SK-N-SH (cell line): ENCODE measurements at regions not wholly inside any gene's neighbourhood (a gene's known extent, or its start where the extent isn't known, plus 50 kb on each side); places are given as distances from the start of the nearest gene placed in this dataset.

Experiments used
- CTCF ChIA-PET: fragments of 300-600, 350-600 bp; formaldehyde crosslinking; extraction: SDS; loops from one replicate; lab custom pipeline; 2021; lab: Yijun Ruan, JAX
- POLR2A ChIA-PET: fragments of 350-600 bp; sonication (Branson Sonifier 250); formaldehyde crosslinking; extraction: SDS; loops from one replicate; lab custom pipeline; 2020; ENCODE audit warnings: antibody characterized with exemption, inconsistent platforms; lab: Yijun Ruan, JAX
- DNase-seq: peaks from one replicate; pipeline ENCODE4 v3.0.0; 2012
- H2AFZ ChIP-seq: fragments of 200-600 bp; sonication (generic); 2 replicates; pipeline ENCODE4 v1.8.1; 2016; ENCODE audit warnings: antibody characterized with exemption, mild to moderate bottlenecking, low read depth
- H3F3A ChIP-seq: fragments of 200-600 bp; sonication (generic); replicated peaks from 2 replicates; pipeline ENCODE3; 2016; ENCODE audit warnings: antibody characterized with exemption, mild to moderate bottlenecking; ENCODE audit not compliant: insufficient read depth
- H3K27ac ChIP-seq, 2 experiments: fragments of 200-500 bp in 1 of 2; fragments of 200-600 bp in 1 of 2; sonication (Bioruptor generic) in 1 of 2; sonication (generic), shearing (Covaris generic) in 1 of 2; 2 replicates each; pipeline versions ENCODE4 v1.5.1 to v1.6.1; 2014 to 2016; ENCODE audit warnings: low read depth in 2 of 2, inconsistent platforms in 1 of 2, low read length in 1 of 2, mild to moderate bottlenecking in 1 of 2, mixed read lengths in 1 of 2
- H3K27me3 ChIP-seq: fragments of 200-600 bp; sonication (generic), shearing (Covaris generic); 2 replicates; pipeline ENCODE4 v1.6.1; 2016; ENCODE audit warnings: mixed run types; ENCODE audit not compliant: insufficient read depth
- H3K36me3 ChIP-seq, 2 experiments: fragments of 200-500 bp in 1 of 2; fragments of 200-600 bp in 1 of 2; sonication (Bioruptor generic) in 1 of 2; sonication (generic) in 1 of 2; replicated peaks in 1 of 2; 2 replicates each; pipeline versions ENCODE3 to v1.5.1; 2014 to 2016; ENCODE audit warnings: low read length in 1 of 2, mild to moderate bottlenecking in 1 of 2; ENCODE audit not compliant: insufficient read depth in 2 of 2, control insufficient read depth in 1 of 2
- H3K4me1 ChIP-seq, 2 experiments: fragments of 200-500 bp in 1 of 2; fragments of 200-600 bp in 1 of 2; sonication (Bioruptor generic) in 1 of 2; sonication (generic), shearing (Covaris generic) in 1 of 2; 2 replicates each; pipeline versions ENCODE4 v1.5.1 to v1.6.1; 2014 to 2016; ENCODE audit warnings: low read depth in 1 of 2, low read length in 1 of 2, mixed run types in 1 of 2; ENCODE audit not compliant: insufficient read depth in 2 of 2, control insufficient read depth in 1 of 2
- H3K4me2 ChIP-seq: fragments of 200-600 bp; sonication (generic), shearing (Covaris generic); 2 replicates; pipeline ENCODE4 v1.6.1; 2017; ENCODE audit warnings: mixed run types
- H3K4me3 ChIP-seq, 2 experiments: fragments of 200-500 bp in 1 of 2; fragments of 200-600 bp in 1 of 2; sonication (Bioruptor generic) in 1 of 2; sonication (generic), shearing (Covaris generic) in 1 of 2; 2 replicates each; pipeline versions ENCODE4 v1.5.1 to v1.8.1; 2014 to 2016; ENCODE audit warnings: low read depth in 2 of 2, inconsistent platforms in 1 of 2, low read length in 1 of 2, mild to moderate bottlenecking in 1 of 2, mixed read lengths in 1 of 2, moderate library complexity in 1 of 2
- H3K79me2 ChIP-seq: fragments of 200-600 bp; sonication (generic); 2 replicates; pipeline ENCODE4 v1.8.1; 2017; ENCODE audit warnings: mild to moderate bottlenecking; ENCODE audit not compliant: insufficient read depth
- H3K9ac ChIP-seq: fragments of 200-600 bp; sonication (generic); 2 replicates; pipeline ENCODE4 v1.6.1; 2017; ENCODE audit warnings: mixed run types
- H3K9me2 ChIP-seq: fragments of 200-600 bp; sonication (generic); 2 replicates; pipeline ENCODE4 v1.6.1; 2017; ENCODE audit warnings: mixed run types
- H3K9me3 ChIP-seq: fragments of 200-600 bp; sonication (generic); 2 replicates; pipeline ENCODE4 v1.6.1; 2017; ENCODE audit warnings: mixed run types, mild to moderate bottlenecking, moderate library complexity
- H4K20me1 ChIP-seq: fragments of 200-600 bp; sonication (generic); 2 replicates; pipeline ENCODE4 v1.6.1; 2017; ENCODE audit warnings: mild to moderate bottlenecking, mixed run types; ENCODE audit not compliant: insufficient read depth
- CHD2 ChIP-seq: fragments of 150-350 bp; IDR thresholded peaks from 2 replicates; pipeline ENCODE4 v1.6.1; 2018; ENCODE audit warnings: low read length; ENCODE audit not compliant: partially characterized antibody
- CTCF ChIP-seq: fragments of 200-600 bp; sonication (generic); IDR thresholded peaks from 2 replicates; pipeline ENCODE4 v1.6.1; 2017; ENCODE audit warnings: antibody characterized with exemption, mild to moderate bottlenecking, moderate library complexity
- ELF1 ChIP-seq: IDR thresholded peaks from 2 replicates; pipeline ENCODE4 v1.4.0; 2012
- EP300 ChIP-seq, 2 experiments: IDR thresholded peaks; 2 replicates each; pipeline versions ENCODE4 v1.4.0 to v1.6.1; 2012; ENCODE audit warnings: borderline replicate concordance in 1 of 2, low read depth in 1 of 2, low read length in 1 of 2
- EZH2phosphoT487 ChIP-seq: fragments of 200-600 bp; sonication (generic); IDR thresholded peaks from 2 replicates; pipeline ENCODE4 v1.6.1; 2017; ENCODE audit warnings: low read depth, mixed run types, mild to moderate bottlenecking, antibody characterized with exemption, moderate library complexity, borderline replicate concordance
- FOXJ3 ChIP-seq: sonication (generic); formaldehyde crosslinking; IDR thresholded peaks from 2 replicates; pipeline ENCODE4 v1.5.1; 2020; ENCODE audit warnings: mild to moderate bottlenecking, missing genetic modification reagents
- FOXM1 ChIP-seq: IDR thresholded peaks from 2 replicates; pipeline ENCODE4 v1.4.0; 2012; ENCODE audit warnings: low read depth, mild to moderate bottlenecking
- GATA2 ChIP-seq: sonication (generic); formaldehyde crosslinking; IDR thresholded peaks from 2 replicates; pipeline ENCODE4 v1.5.0; 2020; ENCODE audit warnings: mild to moderate bottlenecking, missing genetic modification reagents
- MEF2A ChIP-seq: IDR thresholded peaks from 2 replicates; pipeline ENCODE4 v1.4.0; 2012; ENCODE audit warnings: low read depth, borderline replicate concordance
- NFIC ChIP-seq: IDR thresholded peaks from 2 replicates; pipeline ENCODE4 v1.4.0; 2012; ENCODE audit warnings: borderline replicate concordance
- NRF1 ChIP-seq: IDR thresholded peaks from 2 replicates; pipeline ENCODE4 v1.6.1; 2012; ENCODE audit warnings: low read depth, mild to moderate bottlenecking, low read length
- RCOR1 ChIP-seq: fragments of 150-350 bp; IDR thresholded peaks from 2 replicates; pipeline ENCODE4 v1.6.1; 2017; ENCODE audit warnings: antibody characterized with exemption, low read length
- REST ChIP-seq: IDR thresholded peaks from 2 replicates; pipeline ENCODE4 v1.6.1; 2012; ENCODE audit warnings: mild to moderate bottlenecking, low read depth, low read length, moderate library complexity
- SIN3A ChIP-seq: IDR thresholded peaks from 2 replicates; pipeline ENCODE4 v1.6.1; 2012; ENCODE audit warnings: low read depth, mild to moderate bottlenecking, low read length, moderate library complexity, borderline replicate concordance
- SMC3 ChIP-seq: IDR thresholded peaks from 2 replicates; pipeline ENCODE4 v1.6.1; 2012; ENCODE audit warnings: low read depth, low read length, improper control_type of control experiment
- ZBTB33 ChIP-seq: IDR thresholded peaks from 2 replicates; pipeline ENCODE4 v1.4.0; 2012; ENCODE audit warnings: low read depth, borderline replicate concordance
- WGBS: methylation state at CpG from one replicate; pipeline ENCODE4 v1.1.6; 2017; ENCODE audit warnings: low lambda C conversion rate; 5-methylcytosine and 5-hydroxymethylcytosine counted together

GRCh38 chr20:8943631-8944030, 125.3 kb upstream of the PLCB4 start:
- H3K79me2 ChIP-seq, result no peaks in the 10 kb centered on the region
- TF ChIP-seq RCOR1 (no peak), ELF1 (no peak)
- TF ChIP-seq, all 33 proteins: peak for 0
- H3K36me3 ChIP-seq, result no peaks in the 10 kb centered on the region
- no peaks in the 10 kb centered on the region for H3K9me2 ChIP-seq
- DNase-seq, result no peak
- H3F3A ChIP-seq, result no peaks in the 10 kb centered on the region
- ChIA-PET POLR2A (no interaction called here), CTCF (no interaction called here)
- no peaks in the 10 kb centered on the region for H3K4me1 ChIP-seq
- no peak overlapping the region for H2AFZ ChIP-seq
- H3K4me3 ChIP-seq, result no peak overlapping the region
- no peak overlapping the region for H3K9ac ChIP-seq
- H3K27me3 ChIP-seq, result no peaks in the 10 kb centered on the region
- H3K9me3 ChIP-seq, result no peaks in the 10 kb centered on the region
- no peak overlapping the region for H3K27ac ChIP-seq
- no peaks in the 10 kb centered on the region for H4K20me1 ChIP-seq
- no peak overlapping the region for H3K4me2 ChIP-seq

- Histone ChIP-seq H3F3A (no peaks in the 10 kb centered on the region), H2AFZ (no peak overlapping the region), H3K9me3 (no peaks in the 10 kb centered on the region), H4K20me1 (no peaks in the 10 kb centered on the region), H3K27ac (no peak overlapping the region), H3K27me3 (no peaks in the 10 kb centered on the region), H3K9me2 (no peaks in the 10 kb centered on the region), H3K36me3 (no peaks in the 10 kb centered on the region), H3K4me2 (no peak overlapping the region), H3K79me2 (no peaks in the 10 kb centered on the region), H3K4me1 (no peaks in the 10 kb centered on the region), H3K4me3 (no peak overlapping the region), H3K9ac (no peak overlapping the region)
- 68% methylated on average over 6 of the region's 6 CpGs for WGBS
- ChIA-PET POLR2A (no interaction called here), CTCF (interaction anchor here (0.7 to 1.7 kb wide), 2 partner anchors 25 to 93 kb away, joined by 3 to 5 read pairs; no protein-coding TSS in a partner anchor)
- no peak for DNase-seq
- TF ChIP-seq ZBTB33 (no peak), SMC3 (no peak), REST (no peak), MEF2A (no peak), CTCF (no peak), RCOR1 (no peak), SIN3A (no peak), NFIC (no peak), ELF1 (no peak), CHD2 (no peak), FOXM1 (no peak), FOXJ3 (no peak), GATA2 (CRISPR knock-in tag) (no peak), NRF1 (no peak), EZH2phosphoT487 (no peak), EP300 (IDR thresholded peaks at IDR 0.05; ENCODE audit: borderline replicate concordance in 1 of 2, low read depth in 1 of 2, low read length in 1 of 2) (no peak)
Observed at GRCh38 chr20:8946036-8946940, 122.6 kb upstream of the PLCB4 start.
